Thymus (tissue), 11 donors: ENCODE measurements at regions not wholly inside any gene's neighbourhood (a gene's known extent, or its start where the extent isn't known, plus 50 kb on each side); places are given as distances from the start of the nearest gene placed in this dataset.
"Not testable (repeated sequence)": the region's sequence is repeated elsewhere in the genome, so short reads cannot be mapped to it uniquely, and the experiment has no call there.

ENCODE experiments used
- DNase-seq, 9 donors: peaks; one replicate each; pipeline ENCODE4 v3.0.0-alpha.2; 2013; ENCODE audit warnings: low spot score in 9 of 9, low read depth in 6 of 9, missing footprints in 1 of 9
- H3K27ac ChIP-seq, 2 donors: one replicate each; pipeline ENCODE4 v1.5.1; 2013; ENCODE audit warnings: control low read depth in 1 of 2, low read depth in 1 of 2, low read length in 1 of 2, mild to moderate bottlenecking in 1 of 2, moderate library complexity in 1 of 2
- H3K27me3 ChIP-seq, 2 donors: one replicate each; pipeline ENCODE4 v1.5.1; 2013; ENCODE audit warnings: low read length in 1 of 2; ENCODE audit not compliant: control insufficient read depth in 2 of 2, insufficient read depth in 1 of 2
- H3K36me3 ChIP-seq, 2 donors: one replicate each; pipeline ENCODE4 v1.5.1; 2013; ENCODE audit warnings: low read length in 1 of 2, mild to moderate bottlenecking in 1 of 2, moderate library complexity in 1 of 2; ENCODE audit not compliant: control insufficient read depth in 2 of 2, insufficient read depth in 2 of 2
- H3K4me1 ChIP-seq, 2 donors: one replicate each; pipeline ENCODE4 v1.5.1; 2013; ENCODE audit warnings: low read length in 2 of 2; ENCODE audit not compliant: control insufficient read depth in 2 of 2, insufficient read depth in 2 of 2
- H3K4me3 ChIP-seq, 2 donors: one replicate each; pipeline ENCODE4 v1.5.1; 2013; ENCODE audit warnings: low read length in 2 of 2, control low read depth in 1 of 2, mild to moderate bottlenecking in 1 of 2
- H3K9me3 ChIP-seq, 2 donors: one replicate each; pipeline ENCODE4 v1.5.1; 2013; ENCODE audit warnings: low read length in 1 of 2, mild to moderate bottlenecking in 1 of 2; ENCODE audit not compliant: control insufficient read depth in 2 of 2, insufficient read depth in 1 of 2
- WGBS: extraction: QIAGEN DNeasy Blood & Tissue Kit; methylation state at CpG from one replicate; pipeline ENCODE4 v1.1.7; 2013; 5-methylcytosine and 5-hydroxymethylcytosine counted together
- donor health status: healthy.

DNA sequence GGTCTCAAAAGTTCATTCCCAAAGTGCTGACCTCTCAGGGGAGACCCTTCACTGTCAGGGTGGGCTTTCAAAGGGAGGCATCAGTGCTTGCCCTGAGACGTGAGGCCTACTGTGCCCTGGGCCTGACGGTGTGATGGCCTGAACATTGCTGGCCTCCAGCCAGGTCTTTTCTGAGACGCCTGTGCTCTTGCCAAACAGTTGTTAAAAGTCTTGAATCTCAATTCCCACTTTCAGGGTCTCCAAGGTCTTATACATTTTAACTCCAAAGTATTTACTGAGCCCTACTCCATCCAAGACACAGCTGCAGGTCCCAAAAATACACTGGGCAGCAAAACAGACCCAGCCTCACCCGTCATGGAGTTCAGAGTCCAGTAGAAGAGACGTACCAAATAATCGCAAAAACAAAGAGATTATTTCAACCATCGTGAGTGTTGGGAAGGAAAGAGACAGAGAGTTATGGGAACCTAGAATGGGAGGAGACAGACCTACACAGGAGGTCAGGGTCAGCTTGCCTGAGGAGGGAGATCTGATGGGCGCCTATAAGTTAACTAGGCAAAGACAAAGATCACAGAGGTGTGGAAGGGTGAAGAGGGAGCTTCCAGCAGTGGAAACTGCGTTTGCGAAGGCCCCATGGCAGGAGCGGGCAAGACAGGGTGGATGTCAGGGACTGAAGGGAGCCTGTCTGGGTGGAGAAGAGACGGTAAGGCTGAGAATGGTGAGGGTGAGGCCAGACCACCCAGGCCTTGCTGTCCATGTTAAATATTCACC is 446.3 kb downstream of the PREX1 start:
- Histone ChIP-seq H3K9me3 (no peaks in the 10 kb centered on the region), H3K4me1 (no peaks in the 10 kb centered on the region), H3K27ac (no peak overlapping the region), H3K4me3 (no peak overlapping the region), H3K27me3 (peaks cover 0 to 2% of the 10 kb centered on the region in 2 donors), H3K36me3 (no peaks in the 10 kb centered on the region)
- WGBS = 94% methylated on average over 12 of the region's 12 CpGs
- DNase-seq = no peak

DNA sequence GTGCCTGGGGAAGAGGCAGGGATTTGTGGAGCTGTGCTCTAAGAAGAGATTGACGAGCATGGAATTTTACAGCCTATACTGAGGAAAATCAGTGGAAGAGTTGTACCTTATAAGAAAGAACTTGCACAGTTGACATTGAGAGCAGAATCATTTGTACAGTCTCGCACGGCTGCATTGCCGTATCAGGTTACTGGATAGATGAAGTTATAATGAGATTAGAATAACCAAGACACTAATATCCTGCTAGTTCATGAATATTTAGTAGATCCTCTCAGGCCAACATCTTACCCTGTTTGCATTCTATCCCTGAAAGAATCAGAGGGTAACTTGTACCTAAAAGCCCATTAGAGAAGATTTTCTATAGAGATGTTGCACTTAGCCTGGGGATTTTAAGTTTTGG is 447.1 kb downstream of the PREX1 start:
- DNase-seq = no peak
- Histone ChIP-seq H3K27me3 (peaks cover 0 to 2% of the 10 kb centered on the region in 2 donors), H3K4me1 (no peaks in the 10 kb centered on the region), H3K27ac (no peak overlapping the region), H3K4me3 (no peak overlapping the region), H3K36me3 (no peaks in the 10 kb centered on the region), H3K9me3 (no peaks in the 10 kb centered on the region)
- 94% methylated on average over 4 of the region's 4 CpGs for WGBS

DNA sequence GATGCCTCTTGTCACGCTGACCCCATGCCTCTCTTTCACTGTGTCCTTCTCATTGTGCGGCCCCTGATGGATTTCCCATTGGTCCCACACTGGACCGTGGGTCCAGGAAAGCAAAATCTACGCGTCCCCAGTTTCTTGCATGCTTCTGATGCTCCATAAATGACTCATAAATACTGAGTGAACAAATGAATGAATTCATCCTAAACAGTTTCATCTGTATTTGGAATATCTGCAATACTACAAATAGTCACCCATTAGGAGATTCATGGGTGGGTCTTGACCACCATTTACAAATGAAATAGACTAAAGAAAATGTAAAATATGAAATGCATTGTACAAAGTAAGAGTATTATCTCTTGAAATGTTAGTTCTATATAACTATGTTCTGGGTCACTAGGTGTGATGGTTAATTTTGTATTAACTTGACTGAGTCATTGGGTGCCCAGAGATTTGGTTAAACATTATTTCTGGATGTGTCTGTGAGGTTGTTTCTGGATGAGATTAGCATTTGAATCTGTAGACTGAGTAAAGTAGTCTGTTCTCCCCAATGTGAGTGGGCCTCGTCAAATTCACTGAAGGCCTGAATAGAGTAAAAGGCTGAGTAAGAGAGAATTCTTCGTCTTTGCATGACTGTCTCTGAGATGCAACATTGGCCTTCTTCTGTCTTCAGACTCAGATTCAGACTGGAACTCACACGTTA is 448.7 kb downstream of the PREX1 start:
- H3K4me1 ChIP-seq = peaks cover 3 to 6% of the 10 kb centered on the region in 2 donors

DNA sequence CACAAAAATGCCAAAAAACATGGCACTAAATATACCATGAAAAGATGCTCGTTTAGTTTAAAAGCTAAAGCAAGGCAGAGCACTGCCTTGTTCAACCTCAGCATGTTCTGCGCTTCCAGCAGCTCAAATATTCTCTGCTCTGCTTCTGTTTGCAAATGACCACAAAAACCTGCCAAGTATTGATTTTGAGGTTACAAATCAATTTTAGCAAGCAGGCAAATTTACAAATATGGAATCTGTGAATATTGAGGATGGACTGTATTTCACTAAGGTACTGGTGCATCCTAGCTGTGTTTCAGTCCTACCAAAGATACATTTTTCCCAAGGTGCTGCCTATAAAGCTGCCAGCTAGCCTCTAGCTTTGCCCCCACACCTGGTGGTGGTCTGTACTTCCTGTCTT is 449.9 kb downstream of the PREX1 start:
- H3K27me3 ChIP-seq = peaks cover 0 to 9% of the 10 kb centered on the region in 2 donors

More for the DNA sequence above, 448.7 kb downstream of the PREX1 start:
- H3K27me3 ChIP-seq = peaks cover 0 to 7% of the 10 kb centered on the region in 2 donors
- no peaks in the 10 kb centered on the region for H3K36me3 ChIP-seq
- no peak overlapping the region for H3K27ac ChIP-seq
- no peaks in the 10 kb centered on the region for H3K9me3 ChIP-seq
- DNase-seq = no peak
- WGBS = 77% methylated on average over 8 of the region's 8 CpGs
- no peak overlapping the region for H3K4me3 ChIP-seq

DNA sequence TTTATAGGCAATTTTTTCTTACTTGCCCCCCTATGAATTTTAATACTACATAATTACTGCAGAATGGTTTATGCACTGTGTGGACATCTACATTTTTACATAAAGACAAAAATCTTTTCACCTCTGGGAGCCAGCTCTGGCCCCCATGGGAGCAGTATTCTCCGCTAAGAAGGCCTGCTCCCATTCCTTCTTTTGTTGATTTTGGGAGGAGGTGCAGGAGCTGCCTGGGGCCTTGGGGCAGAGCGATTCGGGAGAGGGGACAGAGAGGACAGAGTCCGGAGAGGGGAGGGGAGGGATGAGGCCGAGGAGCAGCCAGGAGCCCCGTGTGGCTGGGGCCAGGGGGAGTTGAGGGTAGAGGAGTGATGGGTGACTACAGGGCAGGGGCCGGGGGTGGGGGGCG is 452.0 kb downstream of the PREX1 start:
- H3K4me3 ChIP-seq = no peak overlapping the region
- no peak overlapping the region for H3K27ac ChIP-seq
- no peak for DNase-seq
- peaks cover 5 to 8% of the 10 kb centered on the region in 2 donors for H3K4me1 ChIP-seq
- H3K36me3 ChIP-seq = no peaks in the 10 kb centered on the region
- peaks cover 0 to 9% of the 10 kb centered on the region in 2 donors for H3K27me3 ChIP-seq
- H3K9me3 ChIP-seq = no peaks in the 10 kb centered on the region
- 87% methylated on average over 8 of the region's 8 CpGs for WGBS

More for the DNA sequence above, 449.9 kb downstream of the PREX1 start:
- Histone ChIP-seq H3K27ac (no peak overlapping the region), H3K4me1 (peaks cover 5 to 8% of the 10 kb centered on the region in 2 donors), H3K36me3 (no peaks in the 10 kb centered on the region), H3K4me3 (no peak overlapping the region), H3K9me3 (no peaks in the 10 kb centered on the region)
- no peak for DNase-seq
- 95% methylated on average over 2 of the region's 2 CpGs for WGBS

DNA sequence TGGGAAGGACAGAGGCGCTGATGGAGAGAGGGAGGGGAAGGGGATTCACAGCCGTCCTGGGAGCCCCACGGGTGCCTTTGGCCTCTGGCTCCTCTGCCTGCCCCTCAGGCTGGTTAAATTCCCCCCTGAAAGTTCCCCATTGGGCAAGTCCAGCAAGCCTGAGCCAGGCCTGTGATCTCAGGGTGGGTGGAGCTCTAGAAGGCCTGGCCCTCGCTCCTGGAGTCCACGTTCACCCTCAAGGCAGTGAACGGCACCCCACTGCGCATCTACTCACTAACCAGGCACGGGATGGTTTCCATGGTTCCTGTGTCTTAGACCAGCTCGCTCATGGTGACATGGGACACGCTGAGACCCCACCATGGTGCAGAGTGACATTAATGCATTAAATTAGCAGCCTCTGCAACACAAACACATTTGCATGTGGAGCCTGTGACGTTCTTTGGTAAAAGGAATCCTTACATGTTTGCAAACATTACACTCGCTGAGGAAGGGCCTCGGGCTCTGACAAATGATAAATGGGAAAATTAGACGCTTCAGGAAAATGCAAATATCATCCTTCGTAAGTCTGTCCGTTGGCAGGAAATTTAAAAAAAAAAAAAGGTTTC is 452.7 kb downstream of the PREX1 start:
- Histone ChIP-seq H3K27ac (no peak overlapping the region), H3K36me3 (no peaks in the 10 kb centered on the region), H3K4me3 (no peak overlapping the region), H3K27me3 (peaks cover 0 to 9% of the 10 kb centered on the region in 2 donors), H3K4me1 (peaks cover 8 to 12% of the 10 kb centered on the region in 2 donors), H3K9me3 (no peaks in the 10 kb centered on the region)
- DNase-seq = no peak
- 85% methylated on average over 16 of the region's 16 CpGs for WGBS

DNA sequence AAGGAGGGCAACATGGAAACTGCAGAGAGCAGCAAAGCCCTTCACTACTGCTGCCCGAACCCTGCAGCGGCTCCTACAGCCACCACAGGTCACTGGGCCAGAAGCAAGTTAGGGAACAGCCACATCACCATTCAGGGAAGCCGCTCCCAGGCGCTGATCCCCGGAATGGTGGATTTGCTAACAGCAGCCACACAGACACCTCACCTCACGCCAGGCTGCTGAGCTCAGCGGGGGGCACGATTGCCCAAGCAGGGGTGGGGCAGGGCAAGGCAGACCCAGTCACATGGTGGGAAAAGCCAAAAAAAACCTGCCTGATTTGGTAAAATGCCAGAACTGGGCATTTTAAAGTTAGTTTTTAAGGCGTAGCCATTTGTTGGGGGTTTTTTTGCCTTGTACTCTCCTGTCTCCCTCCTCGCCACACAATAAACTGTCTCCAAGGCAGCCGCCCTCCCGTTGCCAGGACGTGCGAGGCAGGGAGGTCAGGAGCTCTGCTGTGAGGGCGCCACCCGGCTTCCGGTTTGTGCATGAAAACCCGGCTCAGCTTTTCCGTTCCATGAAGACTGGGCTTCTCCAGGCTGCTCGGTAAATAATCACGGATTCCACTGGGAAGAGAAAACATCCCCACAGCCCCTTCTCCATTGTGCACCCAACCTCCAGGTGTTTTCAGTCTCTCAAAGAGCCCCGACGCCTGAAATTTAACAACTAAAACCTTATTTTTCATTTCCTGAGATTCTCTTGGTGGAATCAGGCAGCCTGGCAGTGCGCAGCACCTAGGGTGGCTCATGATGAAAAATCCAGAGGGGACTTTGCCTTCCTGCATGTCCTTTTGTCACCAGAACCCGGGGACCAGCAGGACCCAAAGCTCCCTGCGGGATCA is 453.5 kb downstream of the PREX1 start:
- H3K4me3 ChIP-seq, H3K27ac ChIP-seq, H3K27me3 ChIP-seq, H3K9me3 ChIP-seq, H3K36me3 ChIP-seq: not testable (repeated sequence)
- H3K4me1 ChIP-seq = peaks cover 11 to 19% of the 10 kb centered on the region in 2 donors
- DNase-seq = peak in 3 of 9 donors; percentile 22 to 60 (median 27)
- whole genome bisulfite sequencing = 44% methylated on average over 26 of the region's 26 CpGs

DNA sequence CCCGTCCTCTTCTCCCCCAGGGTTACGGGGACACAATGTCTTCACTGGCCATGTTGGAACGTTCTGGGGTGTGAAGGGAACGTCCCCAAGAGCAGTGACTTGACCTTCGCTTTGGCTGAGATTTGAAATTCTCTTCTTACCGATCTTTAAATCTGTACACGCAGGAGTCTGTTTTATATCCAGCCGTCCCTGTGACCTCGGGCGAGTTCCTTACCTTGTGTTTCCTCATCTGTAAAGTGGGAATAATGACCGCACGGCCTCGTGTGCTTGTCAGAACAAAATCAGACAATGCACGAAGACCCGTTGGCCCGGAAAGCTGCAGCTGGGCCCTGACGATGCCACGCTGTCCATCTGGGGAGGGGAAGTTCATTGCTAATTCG is 454.3 kb downstream of the PREX1 start:
- no peak for DNase-seq
- no peak overlapping the region for H3K4me3 ChIP-seq
- peaks cover 0 to 9% of the 10 kb centered on the region in 2 donors for H3K27me3 ChIP-seq
- 96% methylated on average over 19 of the region's 19 CpGs for WGBS
- H3K36me3 ChIP-seq = no peaks in the 10 kb centered on the region
- no peaks in the 10 kb centered on the region for H3K9me3 ChIP-seq
- peaks cover 11 to 26% of the 10 kb centered on the region in 2 donors for H3K4me1 ChIP-seq
- H3K27ac ChIP-seq = no peak overlapping the region
